ENCODE measurements at regions not wholly inside any gene's neighbourhood (a gene's known extent, or its start where the extent isn't known, plus 50 kb on each side); places are given as distances from the start of the nearest gene placed in this dataset.

DNA sequence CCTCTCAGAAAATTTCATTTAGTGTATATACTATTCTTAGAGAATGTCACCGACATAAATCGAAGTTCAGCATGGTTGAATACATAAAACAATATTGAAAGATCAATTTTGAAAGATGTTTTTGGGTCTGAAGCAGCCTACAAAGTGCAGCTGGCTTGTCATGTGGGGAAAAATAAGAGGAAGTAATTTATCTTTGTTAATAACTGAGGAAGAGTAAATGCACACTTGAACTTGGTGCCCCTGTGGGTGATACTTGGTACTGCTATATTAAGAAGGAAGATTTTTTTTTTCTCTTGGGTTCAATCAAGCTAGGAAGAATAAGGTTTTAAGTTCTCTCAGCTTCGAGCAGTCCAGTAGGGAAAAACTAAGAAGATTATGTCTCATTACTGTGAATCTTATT, 661.3 kb downstream of the RPL10L start:
- TF ChIP-seq YY1 (IDR thresholded peaks at IDR 0.05; ENCODE audit: low read depth) (no peak), TCF12 (IDR thresholded peaks at IDR 0.05; ENCODE audit: low read depth) (no peak), TAF1 (IDR thresholded peaks at IDR 0.05; ENCODE audit: low read depth) (no peak), EGR1 (IDR thresholded peaks at IDR 0.05) (no peak), CREB1 (IDR thresholded peaks at IDR 0.05; ENCODE audit: low read depth) (no peak)

DNA sequence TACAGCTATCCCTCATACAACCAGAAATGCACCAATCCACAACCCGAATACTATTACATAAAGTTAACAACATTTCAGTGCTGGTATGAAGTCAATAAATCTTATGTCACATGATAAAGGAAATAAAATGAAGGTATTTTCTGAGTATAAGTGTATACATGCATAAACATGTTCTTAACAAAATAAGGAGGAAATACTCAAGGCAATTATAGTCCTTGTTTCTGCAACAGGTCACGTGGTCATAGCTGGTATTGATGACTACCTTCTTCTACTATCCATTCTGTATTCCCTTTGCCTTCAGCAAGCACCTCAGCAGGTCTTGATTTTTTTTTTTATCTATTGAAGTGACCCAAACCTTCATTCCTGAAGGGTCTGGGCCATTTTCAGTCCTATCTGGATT, 675.6 kb downstream of the RPL10L start:
- TF ChIP-seq YY1 (IDR thresholded peaks at IDR 0.05; ENCODE audit: low read depth), result no peak

DNA sequence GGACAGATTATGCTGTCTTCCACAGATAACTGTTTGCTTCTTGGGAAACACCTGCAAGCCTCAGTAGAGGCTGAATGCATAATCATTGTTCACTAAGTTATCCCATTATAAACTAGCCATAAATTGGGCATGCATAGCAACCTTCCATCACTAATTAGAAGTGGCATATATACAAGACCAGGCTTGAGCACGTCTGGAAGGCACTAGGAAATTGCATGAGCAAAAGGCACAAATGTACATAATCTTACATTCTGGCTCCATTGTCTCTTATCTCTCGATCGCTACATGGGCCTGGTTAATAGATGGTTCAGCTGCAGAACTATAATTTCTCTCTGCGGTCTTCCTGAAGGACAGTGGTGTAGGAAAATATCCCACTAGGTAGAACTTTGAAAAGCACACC, 679.2 kb downstream of the RPL10L start:
- TF ChIP-seq NFIC (IDR thresholded peaks at IDR 0.05) (no peak), FOXM1 (IDR thresholded peaks at IDR 0.05; ENCODE audit: borderline replicate concordance, low read depth) (no peak), CEBPB (IDR thresholded peaks at IDR 0.05) (no peak), EGR1 (IDR thresholded peaks at IDR 0.05) (no peak), EP300 (IDR thresholded peaks at IDR 0.05; ENCODE audit: borderline replicate concordance) (no peak), YY1 (IDR thresholded peaks at IDR 0.05; ENCODE audit: low read depth) (no peak), ZBTB7A (IDR thresholded peaks at IDR 0.05; ENCODE audit: low read depth) (no peak)
- TF ChIP-seq, protein P1, sequence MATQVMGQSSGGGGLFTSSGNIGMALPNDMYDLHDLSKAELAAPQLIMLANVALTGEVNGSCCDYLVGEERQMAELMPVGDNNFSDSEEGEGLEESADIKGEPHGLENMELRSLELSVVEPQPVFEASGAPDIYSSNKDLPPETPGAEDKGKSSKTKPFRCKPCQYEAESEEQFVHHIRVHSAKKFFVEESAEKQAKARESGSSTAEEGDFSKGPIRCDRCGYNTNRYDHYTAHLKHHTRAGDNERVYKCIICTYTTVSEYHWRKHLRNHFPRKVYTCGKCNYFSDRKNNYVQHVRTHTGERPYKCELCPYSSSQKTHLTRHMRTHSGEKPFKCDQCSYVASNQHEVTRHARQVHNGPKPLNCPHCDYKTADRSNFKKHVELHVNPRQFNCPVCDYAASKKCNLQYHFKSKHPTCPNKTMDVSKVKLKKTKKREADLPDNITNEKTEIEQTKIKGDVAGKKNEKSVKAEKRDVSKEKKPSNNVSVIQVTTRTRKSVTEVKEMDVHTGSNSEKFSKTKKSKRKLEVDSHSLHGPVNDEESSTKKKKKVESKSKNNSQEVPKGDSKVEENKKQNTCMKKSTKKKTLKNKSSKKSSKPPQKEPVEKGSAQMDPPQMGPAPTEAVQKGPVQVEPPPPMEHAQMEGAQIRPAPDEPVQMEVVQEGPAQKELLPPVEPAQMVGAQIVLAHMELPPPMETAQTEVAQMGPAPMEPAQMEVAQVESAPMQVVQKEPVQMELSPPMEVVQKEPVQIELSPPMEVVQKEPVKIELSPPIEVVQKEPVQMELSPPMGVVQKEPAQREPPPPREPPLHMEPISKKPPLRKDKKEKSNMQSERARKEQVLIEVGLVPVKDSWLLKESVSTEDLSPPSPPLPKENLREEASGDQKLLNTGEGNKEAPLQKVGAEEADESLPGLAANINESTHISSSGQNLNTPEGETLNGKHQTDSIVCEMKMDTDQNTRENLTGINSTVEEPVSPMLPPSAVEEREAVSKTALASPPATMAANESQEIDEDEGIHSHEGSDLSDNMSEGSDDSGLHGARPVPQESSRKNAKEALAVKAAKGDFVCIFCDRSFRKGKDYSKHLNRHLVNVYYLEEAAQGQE (IDR thresholded peaks at IDR 0.05; ENCODE audit: low read depth), result no peak
- TF ChIP-seq, protein P2, sequence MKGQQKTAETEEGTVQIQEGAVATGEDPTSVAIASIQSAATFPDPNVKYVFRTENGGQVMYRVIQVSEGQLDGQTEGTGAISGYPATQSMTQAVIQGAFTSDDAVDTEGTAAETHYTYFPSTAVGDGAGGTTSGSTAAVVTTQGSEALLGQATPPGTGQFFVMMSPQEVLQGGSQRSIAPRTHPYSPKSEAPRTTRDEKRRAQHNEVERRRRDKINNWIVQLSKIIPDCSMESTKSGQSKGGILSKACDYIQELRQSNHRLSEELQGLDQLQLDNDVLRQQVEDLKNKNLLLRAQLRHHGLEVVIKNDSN (IDR thresholded peaks at IDR 0.05), result no peak

DNA sequence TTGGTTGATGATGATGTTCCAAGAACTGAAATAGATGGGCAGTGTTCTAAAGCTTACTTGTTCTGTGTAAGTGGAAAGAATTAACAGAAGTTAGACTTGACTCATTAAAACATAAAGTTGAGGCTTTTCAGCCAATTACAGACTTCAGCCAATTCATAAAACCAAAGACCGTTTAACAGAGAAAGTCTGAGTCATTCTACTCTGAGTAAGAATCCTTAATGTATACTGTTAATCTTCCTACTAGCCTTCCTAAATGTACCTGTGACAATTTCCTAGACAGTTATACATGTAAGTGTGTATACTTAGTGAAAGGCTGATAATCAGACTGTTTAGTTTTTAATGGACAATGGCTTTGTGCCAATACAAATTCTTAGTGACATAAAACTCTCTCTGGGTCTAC, 681.0 kb downstream of the RPL10L start:
- no peak for TF ChIP-seq YY1 (IDR thresholded peaks at IDR 0.05; ENCODE audit: low read depth)
- TF ChIP-seq RAD21 (IDR thresholded peaks at IDR 0.05; ENCODE audit: low read depth), result no peak
- no peak for TF ChIP-seq TEAD4 (IDR thresholded peaks at IDR 0.05)
- no peak for TF ChIP-seq EP300 (IDR thresholded peaks at IDR 0.05; ENCODE audit: borderline replicate concordance)
- TF ChIP-seq TCF12 (IDR thresholded peaks at IDR 0.05; ENCODE audit: low read depth), result no peak
- TF ChIP-seq, protein P1 (IDR thresholded peaks at IDR 0.05; ENCODE audit: low read depth), result no peak
- no peak for TF ChIP-seq CREB1 (IDR thresholded peaks at IDR 0.05; ENCODE audit: low read depth)
- TF ChIP-seq TAF1 (IDR thresholded peaks at IDR 0.05; ENCODE audit: low read depth), result no peak
- TF ChIP-seq NFIC (IDR thresholded peaks at IDR 0.05), result no peak
- no peak for TF ChIP-seq FOXM1 (IDR thresholded peaks at IDR 0.05; ENCODE audit: borderline replicate concordance, low read depth)
- TF ChIP-seq EGR1 (IDR thresholded peaks at IDR 0.05), result no peak
- no peak for TF ChIP-seq ZBTB7A (IDR thresholded peaks at IDR 0.05; ENCODE audit: low read depth)

DNA sequence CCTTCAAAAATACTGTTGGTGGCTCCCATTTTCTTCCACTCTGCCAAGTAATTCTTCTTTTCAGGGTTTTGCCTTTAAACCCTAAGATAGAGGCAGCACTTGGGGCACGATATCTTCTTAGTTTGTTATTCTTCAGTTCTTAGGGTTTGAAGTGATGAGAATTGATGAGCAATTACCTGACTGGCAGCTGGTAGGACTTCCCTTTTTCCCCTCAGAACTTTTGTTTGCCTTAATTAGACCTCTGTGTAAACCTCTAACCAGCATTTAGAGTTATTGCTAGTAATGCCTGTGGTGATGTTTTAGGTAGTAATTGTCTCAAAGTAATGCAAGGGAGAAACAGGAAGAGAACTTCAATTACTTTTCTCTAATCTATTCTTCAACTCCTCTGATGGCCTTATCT, 683.5 kb downstream of the RPL10L start:
- no peak for TF ChIP-seq FOXM1 (IDR thresholded peaks at IDR 0.05; ENCODE audit: borderline replicate concordance, low read depth)
- TF ChIP-seq, protein P2 (IDR thresholded peaks at IDR 0.05), result no peak
- TF ChIP-seq EP300 (IDR thresholded peaks at IDR 0.05; ENCODE audit: borderline replicate concordance), result no peak
- TF ChIP-seq, protein P3, sequence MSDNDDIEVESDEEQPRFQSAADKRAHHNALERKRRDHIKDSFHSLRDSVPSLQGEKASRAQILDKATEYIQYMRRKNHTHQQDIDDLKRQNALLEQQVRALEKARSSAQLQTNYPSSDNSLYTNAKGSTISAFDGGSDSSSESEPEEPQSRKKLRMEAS (IDR thresholded peaks at IDR 0.05), result no peak
- no peak for TF ChIP-seq YY1 (IDR thresholded peaks at IDR 0.05; ENCODE audit: low read depth)
- TF ChIP-seq TEAD4 (IDR thresholded peaks at IDR 0.05), result no peak
- TF ChIP-seq EGR1 (IDR thresholded peaks at IDR 0.05), result no peak
- TF ChIP-seq NFIC (IDR thresholded peaks at IDR 0.05), result no peak
- TF ChIP-seq, protein P1 (IDR thresholded peaks at IDR 0.05; ENCODE audit: low read depth), result no peak
- no peak for TF ChIP-seq CREB1 (IDR thresholded peaks at IDR 0.05; ENCODE audit: low read depth)
- TF ChIP-seq ZBTB7A (IDR thresholded peaks at IDR 0.05; ENCODE audit: low read depth), result no peak
- TF ChIP-seq TAF1 (IDR thresholded peaks at IDR 0.05; ENCODE audit: low read depth), result no peak
- TF ChIP-seq TCF12 (IDR thresholded peaks at IDR 0.05; ENCODE audit: low read depth), result no peak
